AG10803 (cell line): ENCODE measurements at regions not wholly inside any gene's neighbourhood (a gene's known extent, or its start where the extent isn't known, plus 50 kb on each side); places are given as distances from the start of the nearest gene placed in this dataset.

Experiments used
- DNase-seq: peaks from one replicate; pipeline ENCODE4 v3.0.0; 2010; ENCODE audit warnings: low read depth
- H3K4me3 ChIP-seq: 2 replicates; pipeline ENCODE4 v1.5.1; 2011; ENCODE audit warnings: mild to moderate bottlenecking, low read length, control low read depth
- CTCF ChIP-seq: conservative IDR thresholded peaks from 2 replicates; pipeline ENCODE4 v1.5.1; 2011; ENCODE audit warnings: mild to moderate bottlenecking, low read length, control low read depth, inconsistent platforms

GRCh38 chr16:50954469-50954868 is 196.6 kb downstream of the SALL1 start:
- TF ChIP-seq CTCF: no peak
- DNase-seq: no peak
- no peak overlapping the region for H3K4me3 ChIP-seq

GRCh38 chr16:50953290-50953689 is 197.8 kb downstream of the SALL1 start:
- no peak for DNase-seq
- TF ChIP-seq CTCF: no peak
- no peak overlapping the region for H3K4me3 ChIP-seq

GRCh38 chr16:50950955-50951354 is 200.1 kb downstream of the SALL1 start:
- no peak overlapping the region for H3K4me3 ChIP-seq
- no peak for TF ChIP-seq CTCF
- no peak for DNase-seq

- H3K4me3 ChIP-seq: no peak overlapping the region
- no peak for DNase-seq
- no peak for TF ChIP-seq CTCF
These were observed 202.7 kb downstream of the SALL1 start for GRCh38 chr16:50948268-50948930.

- DNase-seq: no peak
- H3K4me3 ChIP-seq: no peak overlapping the region
- no peak for TF ChIP-seq CTCF
These were observed 203.2 kb downstream of the SALL1 start for GRCh38 chr16:50947826-50948225.

- DNase-seq: no peak
- no peak for TF ChIP-seq CTCF
- no peak overlapping the region for H3K4me3 ChIP-seq
These were observed 204.5 kb downstream of the SALL1 start for GRCh38 chr16:50946606-50947005.

GRCh38 chr16:50946098-50946497 is 204.2 kb downstream of the CYLD start:
- no peak for DNase-seq
- no peak for TF ChIP-seq CTCF
- H3K4me3 ChIP-seq: no peak overlapping the region
